GM18505 (cell line): ENCODE measurements at regions not wholly inside any gene's neighbourhood (a gene's known extent, or its start where the extent isn't known, plus 50 kb on each side); places are given as distances from the start of the nearest gene placed in this dataset.
"Not testable (repeated sequence)": the region's sequence is repeated elsewhere in the genome, so short reads cannot be mapped to it uniquely, and the experiment has no call there.

Source experiments
- ATAC-seq: cut with Tn5 transposase; IDR thresholded peaks from one replicate; pipeline ENCODE4 v1.9.1; 2021; ENCODE audit not compliant: unreplicated experiment
- POLR2A ChIP-seq: IDR thresholded peaks from 4 replicates; pipeline ENCODE4 v1.6.1; 2011; ENCODE audit warnings: borderline replicate concordance; ENCODE audit not compliant: insufficient read depth, insufficient read length; ENCODE audit errors: extremely low read depth

DNA sequence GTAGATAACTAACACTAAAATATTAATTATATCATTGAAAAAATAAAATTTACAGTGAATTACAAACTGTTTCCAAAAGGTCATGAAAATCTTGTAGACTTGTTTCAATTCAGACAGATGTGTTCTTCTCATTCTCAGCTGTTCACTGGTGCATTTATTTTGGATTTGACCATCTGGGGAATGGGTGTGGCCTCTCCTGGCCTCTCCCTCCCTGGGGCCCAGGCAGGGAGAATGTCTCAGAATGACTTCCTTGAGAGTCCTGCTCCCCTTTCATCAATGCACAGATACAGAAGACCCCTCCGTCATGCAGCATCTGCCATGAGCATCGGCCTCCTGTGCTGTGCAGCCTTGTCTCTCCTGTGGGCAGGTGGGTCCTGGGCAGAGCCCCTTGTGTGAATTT, 192.8 kb upstream of the PRSS58 start:
- no peak for TF ChIP-seq POLR2A
- no peak for ATAC-seq

DNA sequence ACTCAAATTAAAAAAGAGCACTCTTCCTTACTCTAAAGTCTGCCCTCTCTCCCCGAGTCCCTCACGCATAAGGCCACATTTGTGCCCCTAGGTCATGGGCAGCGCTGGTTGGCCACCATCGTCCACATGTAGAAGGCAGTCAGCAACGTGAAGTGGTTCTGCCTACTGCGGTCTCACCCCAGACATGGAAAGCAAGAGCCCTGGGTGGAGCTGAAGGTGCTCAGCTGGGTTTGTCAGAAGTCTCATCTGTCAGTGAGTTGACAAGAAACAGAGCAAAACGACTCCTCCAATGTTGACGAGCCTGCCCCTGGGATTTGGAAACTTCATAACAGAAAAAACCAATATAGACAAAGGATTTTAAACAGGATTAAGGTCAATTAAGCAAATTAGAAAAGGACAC, 192.3 kb upstream of the PRSS58 start:
- ATAC-seq, result no peak

DNA sequence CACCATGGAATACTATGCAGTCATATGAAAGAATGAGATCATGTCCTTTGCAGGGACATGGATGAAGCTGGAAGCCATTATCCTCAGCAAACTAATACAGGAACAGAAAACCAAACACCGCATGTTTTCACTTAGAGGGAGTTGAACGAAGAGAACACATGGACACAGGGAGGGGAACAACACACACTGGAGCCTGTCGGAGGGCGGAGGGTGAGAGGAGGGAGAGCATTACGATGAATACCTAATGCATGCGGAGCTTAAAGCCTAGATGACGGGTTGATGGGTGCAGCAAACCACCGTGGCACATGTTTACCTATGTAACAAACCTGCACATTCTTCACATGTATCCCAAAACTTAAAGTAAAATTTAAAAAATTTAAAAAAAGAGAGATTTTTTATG, 191.0 kb upstream of the PRSS58 start:
- not testable (repeated sequence) for ATAC-seq

More for the DNA sequence above, 192.3 kb upstream of the PRSS58 start:
- TF ChIP-seq POLR2A, result no peak

DNA sequence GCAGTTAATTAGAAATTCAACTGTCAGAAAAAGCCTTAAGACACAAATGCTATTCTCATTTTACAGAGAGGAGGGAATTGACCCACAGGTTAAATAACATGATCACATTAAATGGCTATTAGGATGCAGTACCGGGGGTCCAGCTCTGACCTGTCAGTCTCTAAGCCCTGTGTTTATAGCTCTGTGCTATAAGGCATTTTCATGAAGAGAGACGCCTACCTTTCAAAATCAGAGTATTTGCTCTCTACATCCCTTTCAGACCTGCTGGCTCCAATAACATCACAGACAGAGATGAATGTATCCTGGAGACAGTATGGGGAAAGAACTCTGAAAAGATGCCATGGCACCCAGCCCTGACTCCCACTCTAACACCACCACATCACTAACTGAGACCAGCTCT, 189.9 kb upstream of the PRSS58 start:
- no peak for TF ChIP-seq POLR2A

DNA sequence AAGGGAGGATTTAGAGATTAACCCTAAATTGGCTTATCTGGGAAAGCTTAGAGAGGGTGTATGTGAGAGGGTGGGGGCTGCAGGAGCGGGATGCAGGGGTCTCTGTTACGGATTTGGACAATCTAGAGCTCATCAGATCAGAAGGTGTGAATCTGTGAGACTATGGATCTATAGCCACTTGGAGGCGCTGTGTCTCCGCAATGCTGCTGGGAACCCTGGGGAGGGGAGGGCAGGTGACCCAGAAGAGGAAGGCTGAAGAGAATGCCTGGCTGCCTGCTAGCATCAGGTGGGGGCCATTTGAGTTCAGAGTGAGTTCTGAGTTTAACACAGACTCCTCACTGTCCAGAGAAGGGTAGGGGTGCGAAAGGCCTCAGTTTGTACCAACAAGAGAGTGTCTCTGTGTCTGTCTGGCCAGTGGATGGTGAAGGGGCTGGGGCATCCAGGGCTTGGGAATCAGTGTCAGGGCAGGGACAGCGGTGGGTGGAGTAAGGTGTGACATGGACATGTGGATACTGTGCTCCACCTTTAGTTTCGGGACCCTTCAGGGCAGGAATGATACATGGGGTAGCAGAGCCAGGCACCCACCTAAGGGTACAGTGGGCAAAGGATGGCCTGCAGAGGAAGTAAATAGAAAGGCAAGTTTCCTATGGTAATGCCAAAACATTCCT, 187.3 kb upstream of the PRSS58 start:
- no peak for TF ChIP-seq POLR2A
- ATAC-seq, result no peak

More for the DNA sequence above, 189.9 kb upstream of the PRSS58 start:
- ATAC-seq, result no peak

DNA sequence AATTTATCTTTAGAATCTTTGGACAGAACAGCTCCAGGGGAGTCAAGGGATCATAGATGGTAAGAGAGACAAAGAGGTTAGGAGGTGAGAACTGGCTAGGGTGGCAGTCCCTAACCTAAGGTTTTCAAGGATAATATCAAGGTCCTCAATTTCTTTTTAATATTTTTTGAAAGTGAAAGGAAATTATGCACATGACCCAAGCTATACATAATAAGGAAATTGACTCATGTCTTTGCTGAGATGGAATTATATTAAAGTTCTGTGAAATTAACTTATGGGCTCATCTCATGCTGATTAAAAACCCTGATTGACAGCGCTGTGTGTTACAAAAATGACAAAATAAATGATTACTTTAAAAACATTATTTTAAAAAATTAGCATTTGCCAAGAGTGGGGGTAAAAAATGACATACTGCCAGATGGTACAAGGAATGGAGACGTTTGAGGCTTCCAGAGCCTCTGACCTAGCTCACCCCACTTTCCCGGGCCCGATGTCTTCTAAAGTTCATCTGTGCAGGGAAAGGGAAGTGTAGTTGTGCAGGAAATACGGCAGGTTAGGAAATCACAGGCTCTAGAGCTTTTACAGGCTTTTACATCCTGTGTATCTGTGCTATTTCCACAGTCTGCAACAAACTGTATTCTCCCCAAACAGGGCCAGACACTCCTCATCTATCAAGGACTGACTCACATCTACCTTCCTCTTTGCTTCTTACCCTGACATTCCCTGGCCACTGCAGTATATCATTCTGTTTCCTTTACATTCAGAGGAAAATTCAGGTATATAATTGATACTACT, 185.6 kb upstream of the PRSS58 start:
- no peak for TF ChIP-seq POLR2A
- no peak for ATAC-seq

DNA sequence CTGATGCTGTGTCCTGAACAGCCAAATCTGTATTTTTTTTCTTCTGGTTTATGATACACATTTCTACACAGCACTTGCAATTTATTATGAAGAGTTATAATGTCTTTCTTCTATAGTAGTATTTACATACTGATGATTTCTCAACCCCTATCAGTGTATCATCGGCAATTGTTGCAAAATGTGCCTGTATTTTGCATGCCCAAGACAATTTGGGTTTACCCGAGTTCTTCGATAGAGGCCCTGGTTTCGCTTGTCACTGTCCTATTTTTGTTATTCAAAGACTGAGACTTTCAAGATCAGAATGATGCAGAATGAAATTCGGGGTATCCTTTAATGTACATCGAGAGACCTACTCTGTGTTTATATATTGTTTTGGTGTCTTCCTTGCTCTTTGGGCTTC, 184.5 kb upstream of the PRSS58 start:
- no peak for ATAC-seq
- TF ChIP-seq POLR2A, result no peak

DNA sequence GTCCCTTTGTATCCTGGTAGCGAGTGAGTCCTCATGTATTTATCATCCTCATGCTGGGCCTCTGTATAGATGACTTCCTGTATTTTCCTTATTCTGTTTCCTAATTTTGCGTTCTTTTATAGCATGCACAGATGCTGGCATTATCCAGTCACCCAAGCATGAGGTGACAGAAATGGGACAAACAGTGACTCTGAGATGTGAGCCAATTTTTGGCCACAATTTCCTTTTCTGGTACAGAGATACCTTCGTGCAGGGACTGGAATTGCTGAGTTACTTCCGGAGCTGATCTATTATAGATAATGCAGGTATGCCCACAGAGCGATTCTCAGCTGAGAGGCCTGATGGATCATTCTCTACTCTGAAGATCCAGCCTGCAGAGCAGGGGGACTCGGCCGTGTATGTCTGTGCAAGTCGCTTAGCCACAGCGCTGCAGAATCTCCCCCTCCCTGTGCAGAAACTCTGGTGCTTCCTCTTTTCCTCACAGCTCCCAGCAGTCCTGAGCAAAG, 183.1 kb upstream of the PRSS58 start:
- TF ChIP-seq POLR2A, result no peak
- ATAC-seq, result no peak

DNA sequence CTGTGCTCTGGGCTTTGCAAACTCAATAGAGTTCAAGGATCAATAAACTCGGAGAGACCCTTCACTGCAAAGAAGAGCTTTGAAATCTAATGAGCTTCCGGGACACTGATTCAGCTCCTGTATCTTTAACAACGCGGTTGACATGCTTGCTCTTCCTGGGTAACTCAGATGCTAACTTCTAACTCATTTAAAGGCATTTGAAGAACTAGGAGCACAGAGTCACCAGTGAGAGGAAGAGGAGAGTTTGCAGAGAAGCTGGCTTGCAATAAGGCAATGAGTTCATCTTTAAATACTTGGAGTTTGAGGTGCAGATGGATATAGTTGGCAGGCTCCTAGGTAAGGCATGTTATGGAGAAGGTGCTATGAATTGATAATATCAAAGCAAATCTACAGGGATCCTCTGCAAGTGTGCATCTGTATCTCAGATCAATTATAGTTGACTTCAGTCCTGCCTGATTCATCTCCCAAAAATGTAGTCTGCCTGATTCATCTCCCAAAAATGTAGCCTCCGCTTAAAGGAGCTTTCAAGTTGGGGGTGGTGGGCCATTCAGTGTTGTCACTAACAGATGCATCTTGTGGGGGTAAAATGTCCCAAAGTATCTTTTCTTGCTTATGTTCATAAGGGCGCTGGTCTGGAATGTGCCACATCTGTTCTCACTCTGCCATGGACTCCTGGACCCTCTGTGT, 182.5 kb upstream of the PRSS58 start:
- TF ChIP-seq POLR2A, result no peak
- no peak for ATAC-seq

DNA sequence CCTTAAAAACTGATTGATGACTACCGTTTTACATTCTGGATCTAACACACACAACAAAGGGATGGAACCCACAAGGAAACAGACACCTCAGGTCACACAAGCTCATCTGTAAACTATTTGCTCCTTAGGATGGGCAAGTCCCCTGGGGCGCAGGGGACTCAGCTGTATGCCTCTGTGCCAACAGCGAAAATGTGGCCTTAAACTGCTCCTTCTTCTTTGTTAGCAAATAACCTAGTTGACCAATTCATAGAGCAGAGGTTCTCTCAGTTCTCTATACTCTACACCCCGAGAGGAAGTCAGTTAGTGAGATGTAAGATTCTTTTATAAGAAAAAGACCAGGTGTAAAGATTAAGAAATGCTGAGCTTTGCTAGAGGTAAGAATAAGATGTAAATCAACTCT, 181.9 kb upstream of the PRSS58 start:
- TF ChIP-seq POLR2A, result no peak
- ATAC-seq, result peak; percentile 54

DNA sequence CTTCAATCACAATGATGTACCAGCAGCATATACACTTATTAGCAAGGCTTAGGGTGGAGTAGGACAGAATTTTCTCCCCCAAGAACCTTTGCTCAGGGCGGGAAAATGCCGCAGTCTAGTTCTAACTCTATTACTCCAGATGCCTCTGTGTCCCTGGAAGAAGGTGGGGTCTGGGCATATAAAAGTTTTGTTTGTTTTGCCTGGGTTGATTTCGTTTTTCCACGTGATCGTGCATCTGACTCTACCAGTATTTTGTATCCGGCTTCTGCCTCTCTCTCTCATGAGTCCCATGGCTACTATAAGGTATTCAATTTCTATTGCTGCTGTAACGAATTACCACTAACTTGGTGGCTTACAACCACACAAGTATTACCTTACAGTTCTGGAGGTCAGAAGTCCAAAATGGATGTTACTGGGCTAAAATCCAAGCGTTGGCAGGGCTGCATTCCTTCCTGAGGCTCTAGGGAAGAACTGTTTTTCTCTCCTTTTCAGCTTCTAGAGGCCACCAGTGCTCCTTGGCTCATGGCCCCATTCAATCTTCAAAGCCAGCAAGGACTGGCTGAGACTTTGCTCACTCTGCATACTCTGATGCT, 181.2 kb upstream of the PRSS58 start:
- ATAC-seq, result no peak
- no peak for TF ChIP-seq POLR2A

DNA sequence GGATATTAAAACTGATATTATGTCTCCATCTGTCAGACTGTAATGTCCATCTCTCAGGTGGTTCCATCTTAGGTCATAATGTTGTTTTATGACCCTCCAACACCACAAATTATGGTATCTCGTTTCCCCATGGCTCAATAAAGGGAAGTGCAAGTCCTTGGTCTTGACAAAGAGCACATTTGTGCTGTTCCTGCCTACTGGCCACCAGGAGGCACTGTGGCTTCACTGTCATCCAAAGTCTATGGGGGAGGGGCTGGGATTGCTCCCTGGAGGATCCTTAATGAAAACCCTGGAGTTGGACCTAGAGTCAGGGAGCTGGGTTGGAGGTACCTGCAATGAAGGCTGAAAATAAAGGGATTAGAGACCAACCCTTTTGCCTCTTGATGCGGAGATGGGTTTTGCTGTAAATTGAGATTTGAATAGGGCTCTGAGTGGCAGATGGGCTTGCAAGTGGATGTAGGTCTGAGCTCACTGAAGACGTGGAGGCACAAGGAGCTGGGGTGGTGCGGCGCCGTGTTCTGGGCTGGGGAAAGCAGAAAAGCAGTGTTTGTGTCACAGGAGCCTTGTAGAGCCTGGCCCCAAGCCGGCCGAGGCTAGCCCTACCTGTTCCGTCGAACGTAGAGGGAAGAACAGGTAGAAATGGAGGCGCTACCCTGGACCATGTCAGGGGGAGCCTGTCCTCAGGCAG, 180.5 kb upstream of the PRSS58 start:
- no peak for ATAC-seq
- TF ChIP-seq POLR2A, result no peak

DNA sequence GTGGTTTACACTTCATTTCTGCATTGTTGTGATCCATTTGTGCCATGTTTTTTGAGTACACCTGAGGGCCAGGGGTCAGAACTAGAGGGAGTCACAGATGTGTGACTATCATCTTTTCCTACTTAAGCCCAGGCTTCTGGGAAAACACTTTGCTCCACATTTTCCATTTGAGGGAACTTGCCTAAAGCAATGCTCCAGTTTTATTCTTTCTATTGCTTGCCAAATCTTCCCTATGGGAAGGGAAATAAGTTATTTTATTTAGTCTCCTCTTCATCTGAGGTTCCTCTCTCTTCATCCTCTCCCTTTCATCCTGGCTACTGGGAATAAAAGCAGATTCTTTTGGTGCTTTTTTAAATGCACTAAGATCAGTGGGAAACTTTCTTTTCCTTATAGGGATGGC, 179.9 kb upstream of the PRSS58 start:
- TF ChIP-seq POLR2A, result no peak
- no peak for ATAC-seq
